Loucy (cell line): ENCODE measurements at regions not wholly inside any gene's neighbourhood (a gene's known extent, or its start where the extent isn't known, plus 50 kb on each side); places are given as distances from the start of the nearest gene placed in this dataset.

ENCODE experiments used
- H2AFZ ChIP-seq: fragments of 200-600 bp; sonication (generic); 2 replicates; pipeline ENCODE4 v1.6.0; 2016; ENCODE audit warnings: antibody characterized with exemption, mild to moderate bottlenecking, low read length, moderate library complexity
- H3F3A ChIP-seq: fragments of 200-600 bp; 2 replicates; pipeline ENCODE4 v1.6.0; 2016; ENCODE audit warnings: antibody characterized with exemption, low read depth, mild to moderate bottlenecking
- H3K27me3 ChIP-seq: fragments of 200-600 bp; sonication (generic); 2 replicates; pipeline ENCODE4 v1.6.1; 2014; ENCODE audit warnings: low read length, mild to moderate bottlenecking; ENCODE audit not compliant: insufficient read depth, poor library complexity, severe bottlenecking
- H3K36me3 ChIP-seq: fragments of 200-600 bp; sonication (generic); 2 replicates; pipeline ENCODE4 v1.6.1; 2016; ENCODE audit warnings: low read length; ENCODE audit not compliant: insufficient read depth
- H3K4me1 ChIP-seq: fragments of 200-600 bp; sonication (generic); 2 replicates; pipeline ENCODE4 v1.5.1; 2014; ENCODE audit warnings: low read length, mild to moderate bottlenecking; ENCODE audit not compliant: insufficient read depth, poor library complexity, severe bottlenecking
- H3K4me2 ChIP-seq: fragments of 200-600 bp; sonication (generic); 2 replicates; pipeline ENCODE4 v1.6.0; 2014; ENCODE audit warnings: antibody characterized with exemption, low read length, low read depth, mild to moderate bottlenecking; ENCODE audit not compliant: poor library complexity, severe bottlenecking
- H3K4me3 ChIP-seq: fragments of 200-600 bp; sonication (generic); 2 replicates; pipeline ENCODE4 v1.5.1; 2014; ENCODE audit warnings: low read length, mild to moderate bottlenecking, mixed read lengths; ENCODE audit not compliant: poor library complexity, severe bottlenecking
- H3K79me2 ChIP-seq: fragments of 200-600 bp; sonication (generic); 2 replicates; pipeline ENCODE4 v1.6.1; 2014; ENCODE audit warnings: low read length; ENCODE audit not compliant: insufficient read depth
- H3K9ac ChIP-seq: fragments of 200-600 bp; sonication (generic); 2 replicates; pipeline ENCODE4 v1.6.0; 2014; ENCODE audit warnings: mild to moderate bottlenecking, low read depth, low read length, moderate library complexity; ENCODE audit not compliant: poor library complexity, severe bottlenecking
- H3K9me2 ChIP-seq: fragments of 200-600 bp; sonication (generic); replicated peaks from 2 replicates; pipeline ENCODE4 v1.6.1; 2016; ENCODE audit warnings: low read depth, low read length, mixed read lengths
- H3K9me3 ChIP-seq: fragments of 200-600 bp; sonication (generic); 2 replicates; pipeline ENCODE4 v1.6.1; 2014; ENCODE audit warnings: mild to moderate bottlenecking, antibody characterized with exemption, low read length, low read depth; ENCODE audit not compliant: insufficient read depth
- H4K20me1 ChIP-seq: fragments of 200-600 bp; sonication (generic); 2 replicates; pipeline ENCODE4 v1.6.0; 2014; ENCODE audit warnings: antibody characterized with exemption, low read length, mild to moderate bottlenecking; ENCODE audit not compliant: insufficient read depth, poor library complexity, severe bottlenecking
- EZH2phosphoT487 ChIP-seq: fragments of 200-600 bp; IDR thresholded peaks from 2 replicates; pipeline ENCODE4 v1.6.1; 2018; ENCODE audit warnings: antibody characterized with exemption, mild to moderate bottlenecking, moderate library complexity, borderline replicate concordance
- TF ChIP-seq, protein P1 (sequence below): fragments of 200-600 bp; sonication (generic); conservative IDR thresholded peaks from 2 replicates; pipeline ENCODE4 v1.5.1; 2014; ENCODE audit warnings: mild to moderate bottlenecking, antibody characterized with exemption, low read length

DNA sequence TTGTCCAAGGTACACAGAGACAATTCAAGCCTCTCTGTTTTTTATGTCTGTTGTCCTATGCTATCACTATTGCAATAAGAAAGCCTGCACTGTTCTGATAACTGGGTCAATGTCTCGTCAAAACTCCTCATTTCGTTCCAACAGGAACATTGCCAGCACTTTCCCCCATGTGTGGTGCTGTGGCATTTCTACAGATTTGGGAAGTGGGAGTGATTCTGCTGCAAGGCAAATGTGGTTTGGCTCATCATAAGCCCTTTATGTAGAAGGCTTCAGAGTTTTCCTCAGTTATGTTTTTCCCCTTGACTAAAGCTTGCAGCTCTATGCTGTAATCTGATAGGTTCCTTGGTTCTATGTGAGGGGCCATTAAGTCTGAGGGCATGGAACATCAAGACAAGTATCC lies 324.1 kb upstream of the TCF4 start:
- Histone ChIP-seq H3K4me2 (no peak overlapping the region), H3K9me2 (no peaks in the 10 kb centered on the region), H3K9me3 (no peaks in the 10 kb centered on the region), H3K27me3 (no peaks in the 10 kb centered on the region), H2AFZ (no peak overlapping the region), H3K79me2 (no peaks in the 10 kb centered on the region), H4K20me1 (no peaks in the 10 kb centered on the region), H3K4me1 (no peaks in the 10 kb centered on the region), H3K4me3 (no peak overlapping the region), H3K36me3 (no peaks in the 10 kb centered on the region), H3F3A (no peaks in the 10 kb centered on the region), H3K9ac (no peak overlapping the region)
- TF ChIP-seq, protein P1, sequence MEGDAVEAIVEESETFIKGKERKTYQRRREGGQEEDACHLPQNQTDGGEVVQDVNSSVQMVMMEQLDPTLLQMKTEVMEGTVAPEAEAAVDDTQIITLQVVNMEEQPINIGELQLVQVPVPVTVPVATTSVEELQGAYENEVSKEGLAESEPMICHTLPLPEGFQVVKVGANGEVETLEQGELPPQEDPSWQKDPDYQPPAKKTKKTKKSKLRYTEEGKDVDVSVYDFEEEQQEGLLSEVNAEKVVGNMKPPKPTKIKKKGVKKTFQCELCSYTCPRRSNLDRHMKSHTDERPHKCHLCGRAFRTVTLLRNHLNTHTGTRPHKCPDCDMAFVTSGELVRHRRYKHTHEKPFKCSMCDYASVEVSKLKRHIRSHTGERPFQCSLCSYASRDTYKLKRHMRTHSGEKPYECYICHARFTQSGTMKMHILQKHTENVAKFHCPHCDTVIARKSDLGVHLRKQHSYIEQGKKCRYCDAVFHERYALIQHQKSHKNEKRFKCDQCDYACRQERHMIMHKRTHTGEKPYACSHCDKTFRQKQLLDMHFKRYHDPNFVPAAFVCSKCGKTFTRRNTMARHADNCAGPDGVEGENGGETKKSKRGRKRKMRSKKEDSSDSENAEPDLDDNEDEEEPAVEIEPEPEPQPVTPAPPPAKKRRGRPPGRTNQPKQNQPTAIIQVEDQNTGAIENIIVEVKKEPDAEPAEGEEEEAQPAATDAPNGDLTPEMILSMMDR: no peak
- no peak for TF ChIP-seq EZH2phosphoT487

DNA sequence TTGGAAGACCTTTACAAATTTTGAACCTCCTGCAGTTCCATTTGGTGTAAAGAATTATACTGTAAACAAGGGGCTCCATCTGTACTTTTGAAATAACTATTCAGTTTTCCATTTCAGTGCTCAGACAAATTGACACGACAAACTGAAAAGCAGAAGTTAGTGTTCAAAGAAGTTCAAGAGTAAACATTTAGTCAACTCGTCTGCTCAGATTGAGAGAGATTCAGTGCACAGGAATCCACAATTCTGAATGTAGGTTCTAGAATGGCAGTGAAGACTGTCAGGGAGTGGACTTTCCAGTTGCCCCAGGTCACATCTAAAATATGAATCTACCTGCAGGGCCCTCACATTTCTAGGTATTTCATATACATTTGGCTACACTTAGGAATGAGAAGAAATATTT lies 322.3 kb upstream of the TCF4 start:
- no peaks in the 10 kb centered on the region for H3K9me2 ChIP-seq
- H3K4me1 ChIP-seq: no peaks in the 10 kb centered on the region
- H3F3A ChIP-seq: no peaks in the 10 kb centered on the region
- H3K4me3 ChIP-seq: no peak overlapping the region
- H3K9ac ChIP-seq: no peak overlapping the region
- no peak overlapping the region for H3K4me2 ChIP-seq
- H3K79me2 ChIP-seq: no peaks in the 10 kb centered on the region
- no peaks in the 10 kb centered on the region for H3K36me3 ChIP-seq
- H3K27me3 ChIP-seq: no peaks in the 10 kb centered on the region
- no peak for TF ChIP-seq EZH2phosphoT487
- TF ChIP-seq, protein P1: no peak
- no peaks in the 10 kb centered on the region for H3K9me3 ChIP-seq
- H2AFZ ChIP-seq: no peak overlapping the region
- H4K20me1 ChIP-seq: no peaks in the 10 kb centered on the region

DNA sequence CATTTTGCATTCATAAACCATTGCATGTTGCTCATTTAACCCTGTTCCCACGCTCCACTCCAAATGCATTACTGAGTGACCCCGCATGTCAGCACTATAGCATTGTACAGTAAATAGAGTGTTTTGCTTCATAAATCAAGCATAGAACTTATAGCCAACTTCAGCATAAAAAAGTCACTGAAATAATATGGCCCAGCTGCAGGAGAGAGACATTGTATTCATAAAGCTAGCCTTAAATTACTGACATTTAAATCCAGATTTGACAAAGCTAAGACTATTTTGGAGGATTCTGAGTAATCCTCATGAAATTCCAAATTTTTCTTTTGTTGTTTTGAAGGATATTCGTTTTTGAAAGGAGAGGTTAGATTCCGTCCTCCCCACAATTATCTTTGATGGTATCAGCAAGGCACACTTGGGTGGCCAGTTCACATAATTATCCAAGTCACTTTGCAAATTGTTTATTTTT lies 320.9 kb upstream of the TCF4 start:
- Histone ChIP-seq H3K4me2 (no peak overlapping the region), H3K4me3 (no peak overlapping the region)

More for the DNA sequence above, 320.9 kb upstream of the TCF4 start:
- Histone ChIP-seq H3K9me3 (no peaks in the 10 kb centered on the region), H3K27me3 (no peaks in the 10 kb centered on the region), H4K20me1 (no peaks in the 10 kb centered on the region), H3K4me1 (no peaks in the 10 kb centered on the region), H3K9me2 (no peaks in the 10 kb centered on the region), H3K9ac (no peak overlapping the region), H2AFZ (no peak overlapping the region), H3F3A (no peaks in the 10 kb centered on the region), H3K36me3 (no peaks in the 10 kb centered on the region), H3K79me2 (no peaks in the 10 kb centered on the region)
- no peak for TF ChIP-seq EZH2phosphoT487
- TF ChIP-seq, protein P1: no peak
